ENCODE measurements at regions not wholly inside any gene's neighbourhood (a gene's known extent, or its start where the extent isn't known, plus 50 kb on each side); places are given as distances from the start of the nearest gene placed in this dataset.

GRCh38 chr6:14693301-14694192, 552.3 kb upstream of the JARID2 start:
- Mint-ChIP-seq H3K4me1 (ENCODE audit: low read depth) (no peaks in the 10 kb centered on the region), H3K27ac (no peak overlapping the region), H3K27me3 (no peaks in the 10 kb centered on the region), H3K4me3 (ENCODE audit: low read depth) (no peak overlapping the region), H3K36me3 (ENCODE audit: insufficient read depth) (no peaks in the 10 kb centered on the region), H3K9me3 (ENCODE audit: low read depth) (no peaks in the 10 kb centered on the region)
- DNase-seq (ENCODE audit: low spot score, unreplicated experiment) = no peak
- no peak for TF ChIP-seq CTCF (IDR thresholded peaks at IDR 0.05; ENCODE audit: unreplicated experiment)

DNA sequence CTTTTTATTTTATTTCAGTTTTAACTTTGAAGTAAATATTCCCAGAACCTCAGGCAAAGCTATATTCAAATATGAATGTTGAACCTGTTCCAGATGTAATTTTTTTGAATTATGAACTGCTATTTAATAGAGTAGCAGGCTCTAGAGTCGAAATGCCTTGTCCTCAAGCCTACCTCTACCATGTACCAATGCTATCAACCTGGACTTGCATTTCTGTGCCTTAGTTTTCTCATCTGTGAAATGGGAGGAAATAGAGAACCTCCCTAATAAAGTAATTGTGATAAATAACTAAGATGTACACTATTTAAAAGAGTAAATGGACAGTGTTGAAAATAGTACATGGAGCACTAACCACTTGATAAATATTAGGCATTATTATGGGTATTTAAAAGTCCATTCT, 551.6 kb upstream of the JARID2 start:
- DNase-seq (ENCODE audit: low spot score, unreplicated experiment) = no peak
- Mint-ChIP-seq H3K4me3 (ENCODE audit: low read depth) (no peak overlapping the region), H3K9me3 (ENCODE audit: low read depth) (no peaks in the 10 kb centered on the region), H3K36me3 (ENCODE audit: insufficient read depth) (no peaks in the 10 kb centered on the region), H3K4me1 (ENCODE audit: low read depth) (no peaks in the 10 kb centered on the region), H3K27ac (no peak overlapping the region), H3K27me3 (no peaks in the 10 kb centered on the region)
- no peak for TF ChIP-seq CTCF (IDR thresholded peaks at IDR 0.05; ENCODE audit: unreplicated experiment)

GRCh38 chr6:14695579-14695978, 550.3 kb upstream of the JARID2 start:
- TF ChIP-seq CTCF (IDR thresholded peaks at IDR 0.05; ENCODE audit: unreplicated experiment) = no peak
- Mint-ChIP-seq H3K9me3 (ENCODE audit: low read depth) (peaks cover 5% of the 10 kb centered on the region), H3K27ac (no peak overlapping the region), H3K4me3 (ENCODE audit: low read depth) (no peak overlapping the region), H3K4me1 (ENCODE audit: low read depth) (no peaks in the 10 kb centered on the region), H3K36me3 (ENCODE audit: insufficient read depth) (no peaks in the 10 kb centered on the region), H3K27me3 (no peaks in the 10 kb centered on the region)
- DNase-seq (ENCODE audit: low spot score, unreplicated experiment) = no peak

DNA sequence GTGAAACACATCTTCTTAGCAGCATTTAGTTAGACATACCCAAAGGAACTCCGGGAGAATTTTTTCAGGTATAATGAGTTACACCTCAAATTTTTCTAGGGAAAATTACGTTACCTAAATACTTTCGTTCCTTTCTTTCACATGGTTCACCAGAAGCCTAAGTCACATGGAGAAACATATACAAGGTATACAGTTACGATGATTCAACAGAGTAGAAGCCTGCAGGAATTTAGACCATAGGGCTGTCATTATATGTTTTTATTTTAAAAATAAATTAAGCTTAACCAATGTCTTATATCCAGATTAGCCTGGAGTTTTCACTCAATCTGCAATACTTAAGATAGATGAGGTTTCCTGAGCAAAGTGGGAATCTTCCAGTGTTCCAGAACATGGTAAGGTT, 549.5 kb upstream of the JARID2 start:
- Mint-ChIP-seq H3K4me1 (ENCODE audit: low read depth) (no peaks in the 10 kb centered on the region), H3K27me3 (no peaks in the 10 kb centered on the region), H3K4me3 (ENCODE audit: low read depth) (no peak overlapping the region), H3K9me3 (ENCODE audit: low read depth) (peaks cover 5% of the 10 kb centered on the region), H3K27ac (no peak overlapping the region), H3K36me3 (ENCODE audit: insufficient read depth) (no peaks in the 10 kb centered on the region)
- no peak for TF ChIP-seq CTCF (IDR thresholded peaks at IDR 0.05; ENCODE audit: unreplicated experiment)
- no peak for DNase-seq (ENCODE audit: low spot score, unreplicated experiment)

- H3K36me3 Mint-ChIP-seq (ENCODE audit: insufficient read depth) = no peaks in the 10 kb centered on the region
- H3K27me3 Mint-ChIP-seq = no peaks in the 10 kb centered on the region
- DNase-seq (ENCODE audit: low spot score, unreplicated experiment) = no peak
- no peak overlapping the region for H3K27ac Mint-ChIP-seq
- TF ChIP-seq CTCF (IDR thresholded peaks at IDR 0.05; ENCODE audit: unreplicated experiment) = no peak
- no peaks in the 10 kb centered on the region for H3K4me1 Mint-ChIP-seq (ENCODE audit: low read depth)
- peaks cover 5% of the 10 kb centered on the region for H3K9me3 Mint-ChIP-seq (ENCODE audit: low read depth)
- no peak overlapping the region for H3K4me3 Mint-ChIP-seq (ENCODE audit: low read depth)
Observed at GRCh38 chr6:14697427-14697826, 548.4 kb upstream of the JARID2 start.

Data from progenitor cell of endocrine pancreas (in vitro differentiated cells).